ENCODE measurements at regions not wholly inside any gene's neighbourhood (a gene's known extent, or its start where the extent isn't known, plus 50 kb on each side); places are given as distances from the start of the nearest gene placed in this dataset.

DNA sequence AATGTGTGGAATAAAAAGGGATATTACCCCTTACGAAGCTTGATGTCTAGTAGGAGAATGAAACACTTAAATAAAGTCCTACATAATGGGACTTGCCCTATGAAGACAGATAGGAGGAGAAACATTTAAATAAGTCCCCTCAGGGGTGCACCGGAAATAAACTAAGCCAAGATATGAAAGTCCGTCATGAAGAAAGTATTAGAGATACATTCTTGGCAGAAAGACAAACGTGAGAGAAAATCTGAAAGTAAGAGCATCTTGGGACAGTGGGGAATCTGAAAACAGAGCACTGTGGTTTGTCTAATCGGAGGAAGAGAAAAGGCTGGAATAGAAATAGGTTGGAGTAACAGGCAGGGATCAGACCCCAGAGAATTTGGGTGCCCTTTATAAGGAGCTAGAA is 516.9 kb upstream of the DSEL start:
- TF ChIP-seq EZH2 (IDR thresholded peaks at IDR 0.05; ENCODE audit: borderline replicate concordance, low read length) (no peak), CTCF (IDR thresholded peaks at IDR 0.05; ENCODE audit: low read length) (no peak)
- H3K9ac ChIP-seq (ENCODE audit: low read length) = no peak overlapping the region
- no peaks in the 10 kb centered on the region for H3K36me3 ChIP-seq (ENCODE audit: insufficient read depth, low read length)
- no peak overlapping the region for H3K4me2 ChIP-seq (ENCODE audit: low read length)
- H2AFZ ChIP-seq (ENCODE audit: low read length) = no peak overlapping the region
- no peaks in the 10 kb centered on the region for H3F3A ChIP-seq (ENCODE audit: insufficient read depth, low read length)
- H3K9me3 ChIP-seq (ENCODE audit: low read length) = no peaks in the 10 kb centered on the region
- no peaks in the 10 kb centered on the region for H3K79me2 ChIP-seq (ENCODE audit: insufficient read depth, low read length)
- no peak overlapping the region for H3K4me3 ChIP-seq (ENCODE audit: low read depth, low read length, poor library complexity, severe bottlenecking)
- H3K27me3 ChIP-seq (ENCODE audit: insufficient read depth, low read length) = no peaks in the 10 kb centered on the region
- no peaks in the 10 kb centered on the region for H4K20me1 ChIP-seq (ENCODE audit: insufficient read depth, low read length)
- H3K27ac ChIP-seq (ENCODE audit: low read depth, low read length, poor library complexity, severe bottlenecking) = no peak overlapping the region
- H3K9me2 ChIP-seq (ENCODE audit: low read depth, low read length) = no peaks in the 10 kb centered on the region
- H3K4me1 ChIP-seq (ENCODE audit: insufficient read depth, low read length, severe bottlenecking) = no peaks in the 10 kb centered on the region

DNA sequence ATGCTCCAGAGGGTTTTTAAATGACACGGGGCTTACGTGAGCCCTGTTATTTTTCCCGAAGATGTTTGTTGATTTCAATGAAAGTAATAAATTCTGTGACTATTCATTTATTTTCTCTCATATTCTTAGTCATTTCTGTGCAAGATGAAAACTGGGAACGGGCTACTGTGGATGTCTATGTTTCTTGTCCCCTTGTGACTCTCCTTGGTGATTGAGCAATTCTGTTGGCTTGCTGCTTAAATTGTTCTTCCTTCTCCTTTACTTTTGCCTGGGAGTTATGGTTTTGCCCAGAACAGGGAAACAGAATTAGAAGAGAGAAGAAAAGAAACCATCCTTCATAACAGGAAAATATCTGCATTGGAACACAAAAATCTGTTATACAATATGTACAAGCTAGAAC is 508.2 kb upstream of the DSEL start:
- Histone ChIP-seq H3K27me3 (ENCODE audit: insufficient read depth, low read length) (no peaks in the 10 kb centered on the region), H3K27ac (ENCODE audit: low read depth, low read length, poor library complexity, severe bottlenecking) (no peak overlapping the region), H3K36me3 (ENCODE audit: insufficient read depth, low read length) (no peaks in the 10 kb centered on the region), H3K9me3 (ENCODE audit: low read length) (no peaks in the 10 kb centered on the region), H3K4me2 (ENCODE audit: low read length) (no peak overlapping the region), H3K4me3 (ENCODE audit: low read depth, low read length, poor library complexity, severe bottlenecking) (no peak overlapping the region), H4K20me1 (ENCODE audit: insufficient read depth, low read length) (no peaks in the 10 kb centered on the region), H3K4me1 (ENCODE audit: insufficient read depth, low read length, severe bottlenecking) (no peaks in the 10 kb centered on the region), H3K79me2 (ENCODE audit: insufficient read depth, low read length) (no peaks in the 10 kb centered on the region), H3F3A (ENCODE audit: insufficient read depth, low read length) (no peaks in the 10 kb centered on the region), H3K9me2 (ENCODE audit: low read depth, low read length) (no peaks in the 10 kb centered on the region), H3K9ac (ENCODE audit: low read length) (no peak overlapping the region), H2AFZ (ENCODE audit: low read length) (no peak overlapping the region)
- TF ChIP-seq CTCF (IDR thresholded peaks at IDR 0.05; ENCODE audit: low read length) (no peak), EZH2 (IDR thresholded peaks at IDR 0.05; ENCODE audit: borderline replicate concordance, low read length) (no peak)

DNA sequence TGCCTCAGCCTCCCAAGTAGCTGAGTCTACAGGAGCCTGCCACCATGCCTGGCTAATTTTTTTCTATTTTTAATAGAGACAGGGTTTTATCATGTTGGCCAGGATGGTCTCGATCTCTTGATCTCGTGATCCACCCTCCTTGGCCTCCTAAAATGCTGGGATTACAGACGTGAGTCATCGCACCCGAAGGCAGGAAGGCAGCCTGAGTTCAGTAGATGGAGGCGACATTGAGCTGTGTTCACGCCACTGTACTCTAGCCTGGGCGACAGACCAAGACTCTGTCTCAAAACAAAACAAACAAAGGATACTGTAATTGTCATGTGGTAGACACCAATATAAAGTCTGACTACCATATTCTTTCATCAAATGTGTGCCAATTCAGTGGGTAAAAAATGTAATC is 500.9 kb upstream of the DSEL start:
- Histone ChIP-seq H3K4me1 (ENCODE audit: insufficient read depth, low read length, severe bottlenecking) (no peaks in the 10 kb centered on the region), H3K4me3 (ENCODE audit: low read depth, low read length, poor library complexity, severe bottlenecking) (no peak overlapping the region), H3K27ac (ENCODE audit: low read depth, low read length, poor library complexity, severe bottlenecking) (no peak overlapping the region), H2AFZ (ENCODE audit: low read length) (no peak overlapping the region), H3F3A (ENCODE audit: insufficient read depth, low read length) (no peaks in the 10 kb centered on the region), H3K9ac (ENCODE audit: low read length) (no peak overlapping the region), H3K36me3 (ENCODE audit: insufficient read depth, low read length) (no peaks in the 10 kb centered on the region), H3K9me3 (ENCODE audit: low read length) (no peaks in the 10 kb centered on the region), H3K4me2 (ENCODE audit: low read length) (no peak overlapping the region), H3K27me3 (ENCODE audit: insufficient read depth, low read length) (no peaks in the 10 kb centered on the region), H3K9me2 (ENCODE audit: low read depth, low read length) (no peaks in the 10 kb centered on the region), H3K79me2 (ENCODE audit: insufficient read depth, low read length) (no peaks in the 10 kb centered on the region), H4K20me1 (ENCODE audit: insufficient read depth, low read length) (no peaks in the 10 kb centered on the region)
- TF ChIP-seq EZH2 (IDR thresholded peaks at IDR 0.05; ENCODE audit: borderline replicate concordance, low read length) (no peak), CTCF (IDR thresholded peaks at IDR 0.05; ENCODE audit: low read length) (no peak)

All from OCI-LY1 (cell line).